HCT116 (cell line): ENCODE measurements at regions not wholly inside any gene's neighbourhood (a gene's known extent, or its start where the extent isn't known, plus 50 kb on each side); places are given as distances from the start of the nearest gene placed in this dataset.

Source experiments
- CEBPB ChIP-seq: IDR thresholded peaks from 2 replicates; pipeline ENCODE4 v1.6.1; 2012; ENCODE audit warnings: low read depth
- EZH2 ChIP-seq: fragments of 200-600 bp; sonication (generic); IDR thresholded peaks from 2 replicates; pipeline ENCODE4 v1.6.1; 2017; ENCODE audit warnings: antibody characterized with exemption, mixed run types
- JUND ChIP-seq: IDR thresholded peaks from 2 replicates; pipeline ENCODE4 v1.6.1; 2012
- POLR2A ChIP-seq: IDR thresholded peaks from 2 replicates; pipeline ENCODE4 v1.7.0; 2011; ENCODE audit warnings: borderline replicate concordance; ENCODE audit not compliant: insufficient read depth, insufficient read length; ENCODE audit errors: extremely low read depth
- RAD21 ChIP-seq: IDR thresholded peaks from 2 replicates; pipeline ENCODE4 v1.6.1; 2012; ENCODE audit warnings: low read depth, mild to moderate bottlenecking
- SIN3A ChIP-seq: IDR thresholded peaks from 2 replicates; pipeline ENCODE4 v1.6.1; 2012; ENCODE audit warnings: low read depth
- TF ChIP-seq, protein P1 (sequence below), 3 experiments: fragments of 200-600 bp in 1 of 3; sonication (generic) in 1 of 3; IDR thresholded peaks in 2 of 3; conservative IDR thresholded peaks in 1 of 3; 2 replicates each; pipeline ENCODE4 v1.5.1; 2012 to 2017; ENCODE audit warnings: low read depth in 2 of 3, low read length in 2 of 3, antibody characterized with exemption in 1 of 3, borderline replicate concordance in 1 of 3, control low read depth in 1 of 3, mild to moderate bottlenecking in 1 of 3, mixed read lengths in 1 of 3, mixed run types in 1 of 3, moderate library complexity in 1 of 3; ENCODE audit not compliant: insufficient read depth in 1 of 3

DNA sequence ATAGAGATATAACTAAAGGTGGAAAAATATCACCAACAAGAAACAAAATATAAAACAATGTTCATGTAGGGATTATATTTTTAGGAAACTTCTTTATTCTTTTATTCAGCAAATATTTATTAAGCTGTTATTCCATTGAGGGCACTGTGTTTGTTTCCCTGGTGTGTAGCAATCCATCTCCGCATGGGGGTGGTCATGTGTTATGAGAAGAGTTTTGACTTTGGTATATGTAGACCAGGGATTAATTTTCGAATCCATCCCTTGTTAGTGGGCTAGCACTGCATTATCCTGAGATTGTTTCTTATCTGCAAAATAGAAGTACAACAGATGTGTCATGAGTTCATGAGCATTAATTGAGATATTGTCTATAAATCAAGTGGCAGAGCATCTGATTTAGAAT, 190.2 kb upstream of the LRRC7 start:
- TF ChIP-seq, protein P1, sequence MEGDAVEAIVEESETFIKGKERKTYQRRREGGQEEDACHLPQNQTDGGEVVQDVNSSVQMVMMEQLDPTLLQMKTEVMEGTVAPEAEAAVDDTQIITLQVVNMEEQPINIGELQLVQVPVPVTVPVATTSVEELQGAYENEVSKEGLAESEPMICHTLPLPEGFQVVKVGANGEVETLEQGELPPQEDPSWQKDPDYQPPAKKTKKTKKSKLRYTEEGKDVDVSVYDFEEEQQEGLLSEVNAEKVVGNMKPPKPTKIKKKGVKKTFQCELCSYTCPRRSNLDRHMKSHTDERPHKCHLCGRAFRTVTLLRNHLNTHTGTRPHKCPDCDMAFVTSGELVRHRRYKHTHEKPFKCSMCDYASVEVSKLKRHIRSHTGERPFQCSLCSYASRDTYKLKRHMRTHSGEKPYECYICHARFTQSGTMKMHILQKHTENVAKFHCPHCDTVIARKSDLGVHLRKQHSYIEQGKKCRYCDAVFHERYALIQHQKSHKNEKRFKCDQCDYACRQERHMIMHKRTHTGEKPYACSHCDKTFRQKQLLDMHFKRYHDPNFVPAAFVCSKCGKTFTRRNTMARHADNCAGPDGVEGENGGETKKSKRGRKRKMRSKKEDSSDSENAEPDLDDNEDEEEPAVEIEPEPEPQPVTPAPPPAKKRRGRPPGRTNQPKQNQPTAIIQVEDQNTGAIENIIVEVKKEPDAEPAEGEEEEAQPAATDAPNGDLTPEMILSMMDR (IDR thresholded peaks at IDR 0.05 in 2 of 3, conservative IDR thresholded peaks at IDR 0.05 in 1 of 3; ENCODE audit: borderline replicate concordance in 1 of 3, insufficient read depth in 1 of 3, low read depth in 2 of 3, low read length in 2 of 3) = no peak
- TF ChIP-seq POLR2A (no peak), JUND (no peak), EZH2 (no peak), SIN3A (no peak), CEBPB (no peak), RAD21 (no peak)
